ENCODE measurements at regions not wholly inside any gene's neighbourhood (a gene's known extent, or its start where the extent isn't known, plus 50 kb on each side); places are given as distances from the start of the nearest gene placed in this dataset.

DNA sequence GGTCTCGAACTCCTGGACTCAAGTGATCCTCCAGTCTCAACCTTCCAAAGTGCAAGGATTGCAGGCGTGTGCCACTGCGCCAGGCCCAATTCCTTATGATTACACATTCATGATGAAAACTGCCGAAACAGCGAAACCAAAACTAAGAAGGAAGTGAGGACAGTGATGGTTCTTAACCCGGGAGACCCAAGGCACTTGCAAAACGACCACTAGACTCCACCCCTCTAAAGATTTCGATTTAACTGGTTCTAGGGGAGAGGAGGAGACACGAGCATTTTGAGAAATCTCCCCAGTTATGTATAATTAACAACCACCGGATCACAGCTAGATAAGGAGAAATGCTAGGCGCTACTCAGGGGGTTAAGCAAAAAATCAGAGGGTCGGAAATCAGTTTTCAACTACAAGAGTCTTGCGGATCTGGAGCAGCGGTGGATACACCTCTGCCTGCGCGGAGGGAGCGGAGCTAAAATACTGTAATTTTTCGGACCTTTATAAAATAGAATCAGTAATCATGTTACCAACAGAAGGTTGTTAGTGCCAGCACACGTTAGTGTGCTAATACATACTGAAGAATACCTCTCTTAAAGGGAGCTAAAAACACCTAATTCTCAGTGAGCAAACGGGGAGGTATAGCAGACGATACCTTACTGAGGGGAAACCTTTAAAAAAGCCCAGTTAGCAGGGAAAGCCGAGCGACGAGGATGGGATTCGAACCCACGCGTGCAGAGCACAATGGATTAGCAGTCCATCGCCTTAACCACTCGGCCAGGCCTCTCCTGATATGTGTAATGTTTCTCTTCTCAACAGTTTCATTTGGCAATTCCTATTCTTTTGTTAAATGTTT is 60.0 kb upstream of the BTN3A2 start:
- POLR2A ChIA-PET = interaction anchor here (0.7 to 3.4 kb wide), 11 partner anchors 13 to 285 kb away, joined by 3 to 15 read pairs (median 4); a partner anchor contains a TSS

DNA sequence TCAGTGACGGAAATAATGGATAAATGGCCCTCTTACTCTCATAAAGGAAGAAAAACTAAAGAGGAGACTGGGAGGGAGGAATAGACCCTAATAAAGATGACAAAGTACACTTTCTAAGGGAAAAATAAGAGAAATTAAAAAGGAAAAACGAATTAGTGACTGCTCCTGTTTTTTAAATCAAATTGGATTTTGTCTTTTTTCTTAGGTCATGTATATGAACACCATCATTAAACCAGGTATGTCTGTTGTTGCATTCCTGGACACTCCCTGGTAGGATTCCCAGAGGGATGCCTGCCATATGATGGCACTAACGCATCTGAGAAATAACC is 59.4 kb upstream of the BTN3A2 start:
- CTCF ChIA-PET = interaction anchor here (1.0 kb wide), 1 partner anchor 8 kb away, joined by 4 read pairs; no protein-coding TSS in a partner anchor
- ATAC-seq (ENCODE audit: low read depth) (no peak), DNase-seq (no peak)
- peak overlapping the region; percentile 93 for H3K4me3 Mint-ChIP-seq
- H3K9me3 Mint-ChIP-seq = no peaks in the 10 kb centered on the region
- H3K27ac Mint-ChIP-seq = peak overlapping the region; percentile 96
- peaks cover 17% of the 10 kb centered on the region for H3K4me1 Mint-ChIP-seq
- POLR2A ChIA-PET = interaction anchor here (0.7 to 3.4 kb wide), 9 partner anchors 17 to 285 kb away, joined by 3 to 15 read pairs (median 5); a partner anchor contains a TSS
- peaks cover 5% of the 10 kb centered on the region for H3K36me3 Mint-ChIP-seq (ENCODE audit: low read depth)
- TF ChIP-seq, protein P1, sequence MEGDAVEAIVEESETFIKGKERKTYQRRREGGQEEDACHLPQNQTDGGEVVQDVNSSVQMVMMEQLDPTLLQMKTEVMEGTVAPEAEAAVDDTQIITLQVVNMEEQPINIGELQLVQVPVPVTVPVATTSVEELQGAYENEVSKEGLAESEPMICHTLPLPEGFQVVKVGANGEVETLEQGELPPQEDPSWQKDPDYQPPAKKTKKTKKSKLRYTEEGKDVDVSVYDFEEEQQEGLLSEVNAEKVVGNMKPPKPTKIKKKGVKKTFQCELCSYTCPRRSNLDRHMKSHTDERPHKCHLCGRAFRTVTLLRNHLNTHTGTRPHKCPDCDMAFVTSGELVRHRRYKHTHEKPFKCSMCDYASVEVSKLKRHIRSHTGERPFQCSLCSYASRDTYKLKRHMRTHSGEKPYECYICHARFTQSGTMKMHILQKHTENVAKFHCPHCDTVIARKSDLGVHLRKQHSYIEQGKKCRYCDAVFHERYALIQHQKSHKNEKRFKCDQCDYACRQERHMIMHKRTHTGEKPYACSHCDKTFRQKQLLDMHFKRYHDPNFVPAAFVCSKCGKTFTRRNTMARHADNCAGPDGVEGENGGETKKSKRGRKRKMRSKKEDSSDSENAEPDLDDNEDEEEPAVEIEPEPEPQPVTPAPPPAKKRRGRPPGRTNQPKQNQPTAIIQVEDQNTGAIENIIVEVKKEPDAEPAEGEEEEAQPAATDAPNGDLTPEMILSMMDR (IDR thresholded peaks at IDR 0.05) = no peak
- no peaks in the 10 kb centered on the region for H3K27me3 Mint-ChIP-seq
- intact Hi-C loops (cut with micrococcal nuclease) = loop anchor here (1.0 to 2.0 kb wide), 6 partner anchors 8 to 248 kb away; a partner anchor contains a TSS

More for the DNA sequence above, 60.0 kb upstream of the BTN3A2 start:
- peaks cover 17% of the 10 kb centered on the region for H3K4me1 Mint-ChIP-seq
- H3K36me3 Mint-ChIP-seq (ENCODE audit: low read depth) = peaks cover 5% of the 10 kb centered on the region
- H3K9me3 Mint-ChIP-seq = no peaks in the 10 kb centered on the region
- DNase-seq (peak; percentile 39), ATAC-seq (ENCODE audit: low read depth) (peak; percentile 87)
- CTCF ChIA-PET = interaction anchor here (1.0 kb wide), 1 partner anchor 9 kb away, joined by 4 read pairs; no protein-coding TSS in a partner anchor
- TF ChIP-seq, protein P1 (IDR thresholded peaks at IDR 0.05) = no peak
- intact Hi-C loops (cut with micrococcal nuclease) = loop anchor here (1.0 to 2.0 kb wide), 6 partner anchors 8 to 248 kb away; a partner anchor contains a TSS
- H3K27ac Mint-ChIP-seq = peak overlapping the region; percentile 96
- peak overlapping the region; percentile 93 for H3K4me3 Mint-ChIP-seq
- H3K27me3 Mint-ChIP-seq = no peaks in the 10 kb centered on the region

DNA sequence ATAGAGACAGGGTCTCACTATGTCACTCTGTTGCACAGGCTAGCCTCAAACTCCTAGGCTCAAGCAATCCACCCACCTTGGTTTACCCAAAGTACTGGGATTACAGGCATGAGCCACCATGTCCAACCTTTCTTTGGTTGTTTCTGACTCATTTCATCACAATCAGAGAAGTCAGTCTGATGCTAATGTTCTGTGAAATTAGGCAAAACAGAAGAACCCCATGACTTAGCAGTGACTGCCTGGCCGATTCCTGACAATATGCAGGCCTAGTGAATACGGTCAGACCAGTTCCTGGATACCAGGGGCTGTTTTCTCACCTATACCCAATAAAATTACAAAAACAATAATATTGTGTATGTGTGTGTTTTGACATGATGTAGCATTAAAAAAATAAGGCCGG is 58.8 kb upstream of the BTN3A2 start:
- H3K4me3 Mint-ChIP-seq = no peak overlapping the region
- DNase-seq (no peak), ATAC-seq (ENCODE audit: low read depth) (no peak)
- H3K36me3 Mint-ChIP-seq (ENCODE audit: low read depth) = peaks cover 5% of the 10 kb centered on the region
- H3K9me3 Mint-ChIP-seq = no peaks in the 10 kb centered on the region
- TF ChIP-seq, protein P1 (IDR thresholded peaks at IDR 0.05) = no peak
- H3K4me1 Mint-ChIP-seq = peaks cover 20% of the 10 kb centered on the region
- CTCF ChIA-PET = no interaction called here
- no peak overlapping the region for H3K27ac Mint-ChIP-seq
- POLR2A ChIA-PET = interaction anchor here (0.5 kb wide), 1 partner anchor 12 kb away, joined by 4 read pairs; no protein-coding TSS in a partner anchor
- intact Hi-C loops (cut with micrococcal nuclease) = no loop called here
- H3K27me3 Mint-ChIP-seq = no peaks in the 10 kb centered on the region

DNA sequence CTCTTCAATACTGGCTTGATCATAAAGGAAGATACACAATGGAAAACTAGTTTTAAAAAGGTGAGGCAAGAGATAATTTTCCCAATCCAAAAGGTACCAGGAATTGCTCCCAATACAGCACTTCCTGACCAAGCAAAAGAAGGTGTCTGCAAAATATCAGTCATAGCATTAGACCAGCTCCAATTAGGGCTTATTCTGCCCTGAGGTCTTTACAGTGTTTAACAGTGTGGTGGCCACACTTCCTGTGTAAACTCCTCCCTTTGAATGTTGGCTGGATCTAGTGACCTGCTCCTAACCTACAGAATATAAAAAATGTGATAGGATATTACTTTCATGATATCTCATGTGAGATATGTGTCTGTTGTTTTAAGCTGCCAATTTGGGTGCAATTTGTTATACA is 57.1 kb upstream of the BTN3A2 start:
- ATAC-seq (ENCODE audit: low read depth) (no peak), DNase-seq (no peak)
- no peak overlapping the region for H3K4me3 Mint-ChIP-seq
- peaks cover 36% of the 10 kb centered on the region for H3K4me1 Mint-ChIP-seq
- H3K36me3 Mint-ChIP-seq (ENCODE audit: low read depth) = peaks cover 5% of the 10 kb centered on the region
- intact Hi-C loops (cut with micrococcal nuclease) = no loop called here
- no peaks in the 10 kb centered on the region for H3K27me3 Mint-ChIP-seq
- no peaks in the 10 kb centered on the region for H3K9me3 Mint-ChIP-seq
- POLR2A ChIA-PET = interaction anchor here (1.0 to 2.8 kb wide), 4 partner anchors 14 to 35 kb away, joined by 3 to 11 read pairs (median 4); a partner anchor contains a TSS
- no peak overlapping the region for H3K27ac Mint-ChIP-seq
- CTCF ChIA-PET = no interaction called here
- TF ChIP-seq, protein P1 (IDR thresholded peaks at IDR 0.05) = no peak

DNA sequence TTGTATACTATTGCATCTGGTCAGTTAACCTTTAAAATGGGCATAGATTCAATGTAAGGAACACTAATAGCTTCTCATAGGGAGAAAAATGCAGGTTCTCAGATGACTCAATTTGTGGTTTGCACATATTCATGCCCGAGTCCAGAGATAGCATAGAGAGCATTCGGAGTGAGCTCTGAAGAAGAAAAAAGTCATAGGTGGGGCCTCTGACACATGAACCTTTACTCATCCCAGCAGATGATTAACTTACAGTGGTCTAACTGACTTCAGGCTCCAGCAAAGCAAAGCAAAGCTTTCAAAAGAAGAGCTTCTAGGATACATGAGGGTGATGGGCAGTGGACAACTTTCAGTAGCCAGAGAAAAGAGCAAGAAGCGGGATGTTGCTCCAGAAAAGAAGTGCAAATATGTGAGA is 55.3 kb upstream of the BTN3A2 start:
- Mint-ChIP-seq H3K36me3 (ENCODE audit: low read depth) (peaks cover 7% of the 10 kb centered on the region), H3K9me3 (no peaks in the 10 kb centered on the region), H3K27me3 (peaks cover 2% of the 10 kb centered on the region), H3K4me3 (no peak overlapping the region), H3K4me1 (peaks cover 38% of the 10 kb centered on the region), H3K27ac (peak overlapping the region; percentile 10)
- intact Hi-C loops (cut with micrococcal nuclease) = loop anchor here (5.0 to 10.0 kb wide), 4 partner anchors 1165 to 1583 kb away; partner anchors contain the start of gene ZNF184
- POLR2A ChIA-PET = interaction anchor here (0.7 to 2.8 kb wide), 7 partner anchors 13 to 227 kb away, joined by 3 to 11 read pairs (median 4); a partner anchor contains a TSS
- CTCF ChIA-PET = interaction anchor here (0.7 to 1.3 kb wide), 2 partner anchors 13 to 286 kb away, joined by 3 to 4 read pairs; no protein-coding TSS in a partner anchor
- ATAC-seq (ENCODE audit: low read depth) = no peak
- TF ChIP-seq, protein P1 (IDR thresholded peaks at IDR 0.05) = no peak
- no peak for DNase-seq
